ENCODE measurements at regions not wholly inside any gene's neighbourhood (a gene's known extent, or its start where the extent isn't known, plus 50 kb on each side); places are given as distances from the start of the nearest gene placed in this dataset.

- no peak for TF ChIP-seq CTCF (IDR thresholded peaks at IDR 0.05)
- TF ChIP-seq POLR2AphosphoS5 (IDR thresholded peaks at IDR 0.05; ENCODE audit: low read depth, low read length) = no peak
- TF ChIP-seq REST (IDR thresholded peaks at IDR 0.05; ENCODE audit: insufficient read depth in 1 of 2, low read depth in 2 of 2, low read length in 1 of 2) = no peak
- no peak for TF ChIP-seq SIN3A (IDR thresholded peaks at IDR 0.05; ENCODE audit: borderline replicate concordance, insufficient read depth, low read depth, low read length)
- TF ChIP-seq TCF7L2 (IDR thresholded peaks at IDR 0.05; ENCODE audit: low read depth, low read length) = no peak
Observed at GRCh38 chr6:14673201-14673600, 555.6 kb downstream of the CD83 start.
